NCI-H2107 treated with DMSO at 0.1 percent for 48 hours (cell line): ENCODE measurements at regions not wholly inside any gene's neighbourhood (a gene's known extent, or its start where the extent isn't known, plus 50 kb on each side); places are given as distances from the start of the nearest gene placed in this dataset.

Experiments used
- DNase-seq: peaks from one replicate; lab custom pipeline; 2025; ENCODE audit not compliant: unreplicated experiment; lab: John Stamatoyannopoulos, UW

DNA sequence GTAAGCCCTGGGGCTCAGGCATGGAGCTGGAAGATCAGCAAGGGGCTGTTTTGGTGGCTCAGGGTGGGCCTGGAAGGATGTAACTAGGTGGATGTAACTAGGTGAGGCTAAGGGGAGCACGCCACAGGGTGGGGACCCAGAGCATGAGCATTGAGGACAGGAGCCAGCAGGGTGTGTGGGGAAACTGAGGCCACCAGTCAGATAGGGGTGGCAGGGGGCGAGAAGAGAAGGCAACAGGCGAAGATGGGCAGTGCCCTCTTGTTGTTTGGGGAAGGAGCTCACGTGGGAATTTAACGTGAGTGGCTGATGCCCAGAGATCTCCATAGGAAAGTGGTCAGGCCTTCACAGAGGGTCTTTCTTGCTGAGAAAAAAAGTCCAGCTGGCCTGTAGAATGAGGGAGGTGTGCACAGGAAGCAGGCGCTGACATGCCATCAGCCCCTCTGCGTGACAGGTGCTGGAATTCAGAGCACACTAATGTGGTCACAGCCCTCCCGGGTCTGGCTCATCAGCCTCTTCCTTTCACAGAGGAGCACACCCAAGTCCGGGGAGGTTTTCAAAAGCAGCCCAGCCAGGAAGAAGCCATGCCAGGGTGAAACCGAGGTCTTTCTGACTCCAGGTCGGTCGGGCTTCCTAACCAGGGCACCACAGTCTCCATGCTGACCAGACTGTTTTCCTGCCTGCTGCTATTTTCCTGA lies 54.6 kb upstream of the PAX6 start:
- no peak for DNase-seq

DNA sequence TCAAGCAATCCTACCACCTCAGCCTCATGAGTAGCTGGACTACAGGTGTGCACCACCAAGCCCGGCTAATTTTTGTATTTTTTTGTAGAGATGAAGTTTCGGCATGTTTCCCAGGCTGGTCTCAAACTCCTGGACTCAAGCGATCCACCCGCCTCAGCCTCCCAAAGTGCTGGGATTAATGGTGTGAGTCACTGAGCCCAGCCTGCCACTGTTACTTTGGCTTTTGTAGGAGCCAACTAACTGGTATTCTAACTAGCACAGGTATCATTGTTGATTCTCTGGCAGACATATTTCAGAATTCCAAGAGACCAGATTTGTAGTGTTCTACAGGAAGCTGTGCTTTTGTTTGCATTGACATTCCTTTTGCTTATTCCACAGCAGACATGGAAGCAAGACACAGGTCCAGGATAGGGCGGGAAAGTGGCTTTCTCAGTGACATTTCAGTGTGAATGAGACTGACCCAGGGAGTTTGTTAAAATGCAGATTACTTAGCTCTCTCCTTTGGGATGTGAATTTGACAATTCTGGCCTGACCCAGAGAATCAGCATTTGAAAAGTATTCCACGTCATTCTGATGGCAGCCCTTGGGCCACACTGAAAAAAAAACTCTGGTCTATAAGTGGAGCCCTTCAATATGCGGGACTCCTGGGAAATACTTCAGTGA lies 52.2 kb upstream of the PAX6 start:
- no peak for DNase-seq

DNA sequence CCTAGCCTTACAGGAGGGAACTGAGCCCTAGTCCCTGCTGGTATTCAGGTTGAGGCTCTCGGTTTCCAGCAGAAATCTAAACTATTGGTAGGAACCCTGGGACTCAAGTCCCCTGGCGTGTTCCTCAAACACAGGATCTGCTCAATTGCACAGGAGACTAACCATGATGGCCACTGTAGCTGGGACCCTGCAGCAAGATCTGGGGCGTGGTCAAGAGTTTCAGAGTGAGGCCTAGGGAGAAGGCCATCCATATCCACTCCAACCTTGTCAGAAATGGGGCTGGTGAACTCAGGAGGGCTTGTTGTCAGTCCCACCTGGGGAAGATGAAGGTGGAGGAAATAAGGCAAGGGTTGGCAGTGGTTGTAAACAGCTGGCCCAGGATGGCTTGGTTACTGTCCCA lies 49.9 kb upstream of the PAX6 start:
- no peak for DNase-seq
